Panc1 (cell line): ENCODE measurements at regions not wholly inside any gene's neighbourhood (a gene's known extent, or its start where the extent isn't known, plus 50 kb on each side); places are given as distances from the start of the nearest gene placed in this dataset.
"Not testable (repeated sequence)": the region's sequence is repeated elsewhere in the genome, so short reads cannot be mapped to it uniquely, and the experiment has no call there.

ENCODE experiments used
- ATAC-seq: fragments of 200-7000 bp; cut with Tn5 transposase; 2 replicates; pipeline ENCODE4 v1.9.1; 2020; ENCODE audit warnings: mild to moderate bottlenecking, moderate library complexity
- BruUV-seq: library from RNA; stranded (reverse); fragments of 400-500 nt; replicated peaks from 2 replicates; lab custom pipeline; 2021; lab: Mats Ljungman, UMichigan
- CTCF ChIA-PET: fragments of 300-600 bp; sonication (Branson Sonifier 250); formaldehyde crosslinking; loops from one replicate; lab custom pipeline; 2022; ENCODE audit warnings: antibody characterized with exemption; lab: Charles Lee
- POLR2A ChIA-PET: fragments of 300-600 bp; sonication (Branson Sonifier 250); formaldehyde crosslinking; loops from one replicate; lab custom pipeline; 2022; ENCODE audit warnings: antibody characterized with exemption; lab: Charles Lee
- DNase-seq: peaks from one replicate; pipeline ENCODE4 v3.0.0-alpha.2; 2010; ENCODE audit warnings: low read depth, low spot score
- H3K27ac ChIP-seq: 2 replicates; pipeline ENCODE4 v1.5.1; 2011; ENCODE audit warnings: mild to moderate bottlenecking, low read length, inconsistent platforms
- H3K27me3 ChIP-seq: fragments of 200-500 bp; sonication (Bioruptor generic); 2 replicates; pipeline ENCODE4 v1.6.0; 2014; ENCODE audit warnings: low read length, inconsistent platforms; ENCODE audit not compliant: control insufficient read depth, insufficient read depth
- H3K36me3 ChIP-seq: fragments of 200-500 bp; sonication (Bioruptor generic); 2 replicates; pipeline ENCODE4 v1.5.1; 2014; ENCODE audit warnings: inconsistent platforms, mild to moderate bottlenecking, low read length, moderate library complexity; ENCODE audit not compliant: control insufficient read depth, insufficient read depth
- H3K4me1 ChIP-seq: 2 replicates; pipeline ENCODE4 v1.5.1; 2011; ENCODE audit warnings: inconsistent platforms, mild to moderate bottlenecking, low read length, moderate library complexity; ENCODE audit not compliant: control insufficient read depth, insufficient read depth
- H3K4me3 ChIP-seq, 2 experiments: 2 replicates each; pipeline ENCODE4 v1.5.1; 2011 to 2012; ENCODE audit warnings: low read depth in 2 of 2, low read length in 2 of 2, mild to moderate bottlenecking in 2 of 2, inconsistent platforms in 1 of 2, moderate library complexity in 1 of 2
- H3K9me3 ChIP-seq: fragments of 200-500 bp; sonication (Bioruptor generic); 2 replicates; pipeline ENCODE4 v1.5.1; 2014; ENCODE audit warnings: low read depth, mild to moderate bottlenecking, inconsistent platforms, low read length, moderate library complexity; ENCODE audit not compliant: control insufficient read depth, insufficient read depth
- POLR2AphosphoS5 ChIP-seq: IDR thresholded peaks from 2 replicates; pipeline ENCODE4 v1.6.1; 2012; ENCODE audit warnings: mild to moderate bottlenecking, low read depth, low read length, moderate library complexity
- SIN3A ChIP-seq: IDR thresholded peaks from 2 replicates; pipeline ENCODE4 v1.6.1; 2012; ENCODE audit warnings: low read depth, mild to moderate bottlenecking, low read length, moderate library complexity, borderline replicate concordance; ENCODE audit not compliant: insufficient read depth
- TCF7L2 ChIP-seq: IDR thresholded peaks from 2 replicates; pipeline ENCODE4 v1.6.1; 2011; ENCODE audit warnings: mild to moderate bottlenecking, low read depth, low read length, inconsistent platforms
- in situ Hi-C: cut with HindIII; loops from 2 replicates; pipeline ENCODE4 v1.10.0; 2016; ENCODE audit warnings: low sequenced_read_pairs, low pct_unique_long_range_greater_than_20kb
- intact Hi-C: fragments of 100-400 bp; cut with micrococcal nuclease; formaldehyde crosslinking; loops from one replicate; pipeline ENCODE4 v1.10.0; 2022; ENCODE audit not compliant: unreplicated experiment
- TF ChIP-seq, protein P1 (sequence below), 2 experiments: IDR thresholded peaks; 2 replicates each; pipeline ENCODE4 v1.6.1; 2011 to 2012; ENCODE audit warnings: low read depth in 2 of 2, control low read depth in 1 of 2, low read length in 1 of 2, mild to moderate bottlenecking in 1 of 2, moderate library complexity in 1 of 2; ENCODE audit not compliant: insufficient read depth in 1 of 2
- TF ChIP-seq, protein P2 (sequence below): fragments of 450-650 bp; IDR thresholded peaks from 2 replicates; pipeline ENCODE4 v1.5.1; 2017; ENCODE audit warnings: mild to moderate bottlenecking

DNA sequence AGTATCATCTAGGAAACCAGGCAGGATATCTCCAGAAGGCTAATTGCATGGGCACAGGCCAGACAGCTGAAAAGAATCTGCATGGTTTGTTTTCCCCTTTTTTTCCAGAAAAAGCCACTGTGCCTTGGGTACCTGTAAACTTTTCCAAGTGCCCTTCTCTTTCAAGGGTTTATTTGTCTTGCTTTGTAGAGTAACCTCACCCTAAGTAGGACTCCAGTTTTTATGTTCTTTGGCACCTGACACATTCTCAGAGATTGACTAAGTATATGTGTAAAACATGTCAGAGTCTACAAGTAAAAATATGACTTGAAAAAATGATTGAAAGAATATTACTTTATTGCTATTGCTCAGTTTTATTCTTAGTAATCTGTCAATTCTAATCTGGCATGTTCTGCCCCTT, 70.7 kb upstream of the TEX13C start:
- intact Hi-C loops (no loop called here), in situ Hi-C loops (no loop called here)
- no peak overlapping the region for H3K4me3 ChIP-seq
- BruUV-seq: no TSS peak
- no peaks in the 10 kb centered on the region for H3K4me1 ChIP-seq
- no peaks in the 10 kb centered on the region for H3K27me3 ChIP-seq
- POLR2A ChIA-PET: no interaction called here
- no peak overlapping the region for H3K27ac ChIP-seq
- DNase-seq (no peak), ATAC-seq (no peak)
- H3K9me3 ChIP-seq: no peaks in the 10 kb centered on the region
- TF ChIP-seq, protein P1, sequence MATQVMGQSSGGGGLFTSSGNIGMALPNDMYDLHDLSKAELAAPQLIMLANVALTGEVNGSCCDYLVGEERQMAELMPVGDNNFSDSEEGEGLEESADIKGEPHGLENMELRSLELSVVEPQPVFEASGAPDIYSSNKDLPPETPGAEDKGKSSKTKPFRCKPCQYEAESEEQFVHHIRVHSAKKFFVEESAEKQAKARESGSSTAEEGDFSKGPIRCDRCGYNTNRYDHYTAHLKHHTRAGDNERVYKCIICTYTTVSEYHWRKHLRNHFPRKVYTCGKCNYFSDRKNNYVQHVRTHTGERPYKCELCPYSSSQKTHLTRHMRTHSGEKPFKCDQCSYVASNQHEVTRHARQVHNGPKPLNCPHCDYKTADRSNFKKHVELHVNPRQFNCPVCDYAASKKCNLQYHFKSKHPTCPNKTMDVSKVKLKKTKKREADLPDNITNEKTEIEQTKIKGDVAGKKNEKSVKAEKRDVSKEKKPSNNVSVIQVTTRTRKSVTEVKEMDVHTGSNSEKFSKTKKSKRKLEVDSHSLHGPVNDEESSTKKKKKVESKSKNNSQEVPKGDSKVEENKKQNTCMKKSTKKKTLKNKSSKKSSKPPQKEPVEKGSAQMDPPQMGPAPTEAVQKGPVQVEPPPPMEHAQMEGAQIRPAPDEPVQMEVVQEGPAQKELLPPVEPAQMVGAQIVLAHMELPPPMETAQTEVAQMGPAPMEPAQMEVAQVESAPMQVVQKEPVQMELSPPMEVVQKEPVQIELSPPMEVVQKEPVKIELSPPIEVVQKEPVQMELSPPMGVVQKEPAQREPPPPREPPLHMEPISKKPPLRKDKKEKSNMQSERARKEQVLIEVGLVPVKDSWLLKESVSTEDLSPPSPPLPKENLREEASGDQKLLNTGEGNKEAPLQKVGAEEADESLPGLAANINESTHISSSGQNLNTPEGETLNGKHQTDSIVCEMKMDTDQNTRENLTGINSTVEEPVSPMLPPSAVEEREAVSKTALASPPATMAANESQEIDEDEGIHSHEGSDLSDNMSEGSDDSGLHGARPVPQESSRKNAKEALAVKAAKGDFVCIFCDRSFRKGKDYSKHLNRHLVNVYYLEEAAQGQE (IDR thresholded peaks at IDR 0.05; ENCODE audit: insufficient read depth in 1 of 2, low read depth in 2 of 2, low read length in 1 of 2): no peak
- no peak for TF ChIP-seq SIN3A
- TF ChIP-seq POLR2AphosphoS5: no peak
- TF ChIP-seq TCF7L2: no peak
- TF ChIP-seq, protein P2, sequence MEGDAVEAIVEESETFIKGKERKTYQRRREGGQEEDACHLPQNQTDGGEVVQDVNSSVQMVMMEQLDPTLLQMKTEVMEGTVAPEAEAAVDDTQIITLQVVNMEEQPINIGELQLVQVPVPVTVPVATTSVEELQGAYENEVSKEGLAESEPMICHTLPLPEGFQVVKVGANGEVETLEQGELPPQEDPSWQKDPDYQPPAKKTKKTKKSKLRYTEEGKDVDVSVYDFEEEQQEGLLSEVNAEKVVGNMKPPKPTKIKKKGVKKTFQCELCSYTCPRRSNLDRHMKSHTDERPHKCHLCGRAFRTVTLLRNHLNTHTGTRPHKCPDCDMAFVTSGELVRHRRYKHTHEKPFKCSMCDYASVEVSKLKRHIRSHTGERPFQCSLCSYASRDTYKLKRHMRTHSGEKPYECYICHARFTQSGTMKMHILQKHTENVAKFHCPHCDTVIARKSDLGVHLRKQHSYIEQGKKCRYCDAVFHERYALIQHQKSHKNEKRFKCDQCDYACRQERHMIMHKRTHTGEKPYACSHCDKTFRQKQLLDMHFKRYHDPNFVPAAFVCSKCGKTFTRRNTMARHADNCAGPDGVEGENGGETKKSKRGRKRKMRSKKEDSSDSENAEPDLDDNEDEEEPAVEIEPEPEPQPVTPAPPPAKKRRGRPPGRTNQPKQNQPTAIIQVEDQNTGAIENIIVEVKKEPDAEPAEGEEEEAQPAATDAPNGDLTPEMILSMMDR: no peak
- no peaks in the 10 kb centered on the region for H3K36me3 ChIP-seq
- CTCF ChIA-PET: no interaction called here

DNA sequence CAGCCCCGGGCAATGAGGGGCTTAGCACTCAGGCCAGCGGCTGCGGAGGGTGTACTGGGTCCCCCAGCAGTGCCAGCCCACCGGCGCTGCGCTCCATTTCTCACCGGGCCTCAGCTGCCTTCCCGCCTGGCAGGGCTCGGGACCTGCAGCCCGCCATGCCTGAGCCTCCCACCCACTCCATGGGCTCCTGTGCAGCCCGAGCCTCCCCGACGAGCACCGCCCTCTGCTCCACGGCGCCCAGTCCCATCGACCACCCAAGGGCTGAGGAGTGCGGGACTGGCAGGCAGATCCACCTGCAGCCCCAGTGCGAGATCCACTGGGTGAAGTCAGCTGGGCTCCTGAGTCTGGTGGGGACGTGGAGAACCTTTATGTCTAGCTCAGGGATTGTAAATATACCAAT, 63.9 kb upstream of the TEX13C start:
- H3K4me3 ChIP-seq, DNase-seq, in situ Hi-C loops, H3K27ac ChIP-seq, H3K9me3 ChIP-seq, H3K27me3 ChIP-seq, POLR2A ChIA-PET, H3K4me1 ChIP-seq, intact Hi-C loops, CTCF ChIA-PET, BruUV-seq, ATAC-seq, H3K36me3 ChIP-seq: not testable (repeated sequence)

DNA sequence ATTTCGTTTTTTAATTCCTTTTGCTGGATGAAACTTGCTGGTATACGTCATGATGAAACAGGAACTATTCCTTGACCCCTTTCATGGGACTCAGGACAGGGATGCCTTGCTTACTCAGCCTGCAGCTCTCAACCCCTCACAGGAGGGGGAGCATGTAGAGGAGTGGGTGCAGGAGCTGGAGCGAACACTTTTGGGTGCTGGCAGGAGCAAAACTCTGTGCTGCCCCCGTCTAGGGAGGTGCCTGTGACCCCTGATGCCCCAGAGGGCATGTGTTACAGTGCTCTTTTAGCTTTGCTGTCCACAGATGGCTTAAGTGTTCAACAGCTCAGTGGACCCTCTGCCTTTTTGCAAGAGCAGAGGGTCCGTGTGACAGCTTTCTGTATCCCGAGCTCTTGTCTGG, 56.8 kb upstream of the TEX13C start:
- no TSS peak for BruUV-seq
- H3K27ac ChIP-seq: no peak overlapping the region
- no peak overlapping the region for H3K4me3 ChIP-seq
- intact Hi-C loops (no loop called here), in situ Hi-C loops (no loop called here)
- DNase-seq (no peak), ATAC-seq (no peak)
- no peaks in the 10 kb centered on the region for H3K4me1 ChIP-seq
- POLR2A ChIA-PET: no interaction called here
- H3K9me3 ChIP-seq: peaks cover 2% of the 10 kb centered on the region; the same call in 1 of the 2 replicates
- CTCF ChIA-PET: no interaction called here
- H3K27me3 ChIP-seq: no peaks in the 10 kb centered on the region
- no peaks in the 10 kb centered on the region for H3K36me3 ChIP-seq
- TF ChIP-seq, protein P2: no peak
- TF ChIP-seq POLR2AphosphoS5: no peak
